ENCODE measurements at regions not wholly inside any gene's neighbourhood (a gene's known extent, or its start where the extent isn't known, plus 50 kb on each side); places are given as distances from the start of the nearest gene placed in this dataset.

- Histone ChIP-seq H3K27me3 (ENCODE audit: low read depth, low read length) (no peaks in the 10 kb centered on the region), H2AFZ (ENCODE audit: low read depth, low read length) (no peak overlapping the region), H3K36me3 (replicated peaks; ENCODE audit: low read depth, low read length) (no peaks in the 10 kb centered on the region), H3K4me1 (ENCODE audit: low read length) (no peaks in the 10 kb centered on the region), H3K4me2 (ENCODE audit: low read length) (no peak overlapping the region), H3K9ac (ENCODE audit: low read length) (no peak overlapping the region), H3K79me2 (ENCODE audit: low read length) (no peaks in the 10 kb centered on the region), H3K27ac (ENCODE audit: low read length) (no peak overlapping the region), H4K20me1 (ENCODE audit: insufficient read depth, low read length) (no peaks in the 10 kb centered on the region), H3K9me3 (ENCODE audit: insufficient read depth, low read length) (no peaks in the 10 kb centered on the region), H3K4me3 (ENCODE audit: low read length) (no peak overlapping the region)
- TF ChIP-seq, protein P1, sequence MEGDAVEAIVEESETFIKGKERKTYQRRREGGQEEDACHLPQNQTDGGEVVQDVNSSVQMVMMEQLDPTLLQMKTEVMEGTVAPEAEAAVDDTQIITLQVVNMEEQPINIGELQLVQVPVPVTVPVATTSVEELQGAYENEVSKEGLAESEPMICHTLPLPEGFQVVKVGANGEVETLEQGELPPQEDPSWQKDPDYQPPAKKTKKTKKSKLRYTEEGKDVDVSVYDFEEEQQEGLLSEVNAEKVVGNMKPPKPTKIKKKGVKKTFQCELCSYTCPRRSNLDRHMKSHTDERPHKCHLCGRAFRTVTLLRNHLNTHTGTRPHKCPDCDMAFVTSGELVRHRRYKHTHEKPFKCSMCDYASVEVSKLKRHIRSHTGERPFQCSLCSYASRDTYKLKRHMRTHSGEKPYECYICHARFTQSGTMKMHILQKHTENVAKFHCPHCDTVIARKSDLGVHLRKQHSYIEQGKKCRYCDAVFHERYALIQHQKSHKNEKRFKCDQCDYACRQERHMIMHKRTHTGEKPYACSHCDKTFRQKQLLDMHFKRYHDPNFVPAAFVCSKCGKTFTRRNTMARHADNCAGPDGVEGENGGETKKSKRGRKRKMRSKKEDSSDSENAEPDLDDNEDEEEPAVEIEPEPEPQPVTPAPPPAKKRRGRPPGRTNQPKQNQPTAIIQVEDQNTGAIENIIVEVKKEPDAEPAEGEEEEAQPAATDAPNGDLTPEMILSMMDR (IDR thresholded peaks at IDR 0.05; ENCODE audit: low read depth, low read length): no peak
These were observed 384.3 kb downstream of the YTHDC2 start for GRCh38 chr5:113897748-113898147.

GRCh38 chr5:113900141-113900540 lies 386.6 kb downstream of the YTHDC2 start:
- H3K9ac ChIP-seq (ENCODE audit: low read length): no peak overlapping the region
- no peaks in the 10 kb centered on the region for H3K79me2 ChIP-seq (ENCODE audit: low read length)
- no peaks in the 10 kb centered on the region for H3K36me3 ChIP-seq (replicated peaks; ENCODE audit: low read depth, low read length)
- H3K4me2 ChIP-seq (ENCODE audit: low read length): no peak overlapping the region
- no peaks in the 10 kb centered on the region for H3K27me3 ChIP-seq (ENCODE audit: low read depth, low read length)
- H4K20me1 ChIP-seq (ENCODE audit: insufficient read depth, low read length): no peaks in the 10 kb centered on the region
- H3K4me1 ChIP-seq (ENCODE audit: low read length): no peaks in the 10 kb centered on the region
- TF ChIP-seq EZH2phosphoT487 (IDR thresholded peaks at IDR 0.05; ENCODE audit: low read depth): no peak
- TF ChIP-seq, protein P1 (IDR thresholded peaks at IDR 0.05; ENCODE audit: low read depth, low read length): no peak
- no peak overlapping the region for H3K4me3 ChIP-seq (ENCODE audit: low read length)
- H2AFZ ChIP-seq (ENCODE audit: low read depth, low read length): no peak overlapping the region
- no peak overlapping the region for H3K27ac ChIP-seq (ENCODE audit: low read length)
- no peaks in the 10 kb centered on the region for H3K9me3 ChIP-seq (ENCODE audit: insufficient read depth, low read length)

GRCh38 chr5:113900816-113901215 lies 387.3 kb downstream of the YTHDC2 start:
- Histone ChIP-seq H3K27me3 (ENCODE audit: low read depth, low read length) (no peaks in the 10 kb centered on the region), H3K9me3 (ENCODE audit: insufficient read depth, low read length) (no peaks in the 10 kb centered on the region), H3K4me1 (ENCODE audit: low read length) (no peaks in the 10 kb centered on the region), H3K9ac (ENCODE audit: low read length) (no peak overlapping the region), H3K4me3 (ENCODE audit: low read length) (no peak overlapping the region), H2AFZ (ENCODE audit: low read depth, low read length) (no peak overlapping the region), H3K27ac (ENCODE audit: low read length) (no peak overlapping the region), H3K79me2 (ENCODE audit: low read length) (no peaks in the 10 kb centered on the region), H3K36me3 (replicated peaks; ENCODE audit: low read depth, low read length) (no peaks in the 10 kb centered on the region), H4K20me1 (ENCODE audit: insufficient read depth, low read length) (no peaks in the 10 kb centered on the region), H3K4me2 (ENCODE audit: low read length) (no peak overlapping the region)
- TF ChIP-seq EZH2phosphoT487 (IDR thresholded peaks at IDR 0.05; ENCODE audit: low read depth): no peak
- TF ChIP-seq, protein P1 (IDR thresholded peaks at IDR 0.05; ENCODE audit: low read depth, low read length): no peak

GRCh38 chr5:113901718-113902117 lies 388.2 kb downstream of the YTHDC2 start:
- no peaks in the 10 kb centered on the region for H3K4me1 ChIP-seq (ENCODE audit: low read length)
- H3K4me2 ChIP-seq (ENCODE audit: low read length): no peak overlapping the region
- H3K4me3 ChIP-seq (ENCODE audit: low read length): no peak overlapping the region
- no peak overlapping the region for H2AFZ ChIP-seq (ENCODE audit: low read depth, low read length)
- H3K27ac ChIP-seq (ENCODE audit: low read length): no peak overlapping the region
- TF ChIP-seq, protein P1 (IDR thresholded peaks at IDR 0.05; ENCODE audit: low read depth, low read length): no peak
- no peak for TF ChIP-seq EZH2phosphoT487 (IDR thresholded peaks at IDR 0.05; ENCODE audit: low read depth)
- H3K27me3 ChIP-seq (ENCODE audit: low read depth, low read length): no peaks in the 10 kb centered on the region
- H3K79me2 ChIP-seq (ENCODE audit: low read length): no peaks in the 10 kb centered on the region
- no peak overlapping the region for H3K9ac ChIP-seq (ENCODE audit: low read length)
- H4K20me1 ChIP-seq (ENCODE audit: insufficient read depth, low read length): no peaks in the 10 kb centered on the region
- H3K9me3 ChIP-seq (ENCODE audit: insufficient read depth, low read length): no peaks in the 10 kb centered on the region
- H3K36me3 ChIP-seq (replicated peaks; ENCODE audit: low read depth, low read length): no peaks in the 10 kb centered on the region
